NCI-H226 (cell line): ENCODE measurements at regions not wholly inside any gene's neighbourhood (a gene's known extent, or its start where the extent isn't known, plus 50 kb on each side); places are given as distances from the start of the nearest gene placed in this dataset.
"Not testable (repeated sequence)": the region's sequence is repeated elsewhere in the genome, so short reads cannot be mapped to it uniquely, and the experiment has no call there.

Experiments used
- DNase-seq: peaks from one replicate; pipeline ENCODE4 v3.0.0-alpha.2; 2015

DNA sequence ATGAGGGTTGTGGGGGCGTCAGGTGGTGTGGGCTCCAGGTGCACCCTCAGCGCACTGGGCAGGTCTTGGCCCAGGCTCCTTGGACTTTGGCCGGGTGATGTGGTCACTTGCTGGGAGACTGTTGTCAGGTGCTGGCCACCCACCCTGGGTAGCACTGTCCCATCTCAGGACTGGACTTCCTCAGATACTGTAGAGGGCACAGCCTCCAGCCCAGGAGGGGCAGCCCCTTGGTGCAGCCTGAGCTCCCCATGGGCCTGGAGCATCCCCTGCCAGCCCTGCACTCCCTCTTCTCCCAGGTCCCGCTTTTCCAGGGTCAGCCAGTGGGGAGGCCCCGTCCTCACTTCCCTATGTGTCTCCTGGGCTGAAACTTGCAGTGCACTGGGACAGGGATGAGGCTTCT is 592.3 kb downstream of the CWH43 start:
- DNase-seq: not testable (repeated sequence)

- not testable (repeated sequence) for DNase-seq
These were observed 592.8 kb downstream of the CWH43 start for GRCh38 chr4:49578899-49579298.

DNA sequence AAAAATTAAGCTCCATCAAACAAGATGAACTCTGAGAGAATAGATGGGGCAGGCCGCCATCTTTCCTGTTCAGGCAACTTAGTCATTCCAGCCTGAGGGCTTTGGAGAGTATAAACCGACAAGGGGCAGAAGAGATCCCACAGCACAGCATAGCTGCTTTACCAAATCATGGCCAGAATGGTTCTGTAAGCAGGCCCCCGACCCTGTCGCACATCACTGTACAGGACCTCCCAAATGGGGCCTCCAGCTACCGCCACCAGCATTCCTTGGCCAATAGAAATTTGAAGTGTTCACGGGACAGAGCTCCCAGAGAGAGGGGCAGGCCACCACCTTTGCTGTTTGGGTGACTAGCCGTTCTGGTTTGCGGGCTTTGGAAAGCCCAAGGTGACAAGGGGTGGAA is 594.1 kb downstream of the CWH43 start:
- not testable (repeated sequence) for DNase-seq

- DNase-seq: not testable (repeated sequence)
These were observed 602.3 kb downstream of the CWH43 start for GRCh38 chr4:49588401-49588800.

GRCh38 chr4:49618436-49618835 is 632.4 kb downstream of the CWH43 start:
- not testable (repeated sequence) for DNase-seq

- DNase-seq: not testable (repeated sequence)
These were observed 640.4 kb downstream of the CWH43 start for GRCh38 chr4:49626478-49626877.
